Breast epithelium (tissue), 3 donors: ENCODE measurements at regions not wholly inside any gene's neighbourhood (a gene's known extent, or its start where the extent isn't known, plus 50 kb on each side); places are given as distances from the start of the nearest gene placed in this dataset.

Source experiments
- CTCF ChIP-seq, 3 donors: fragments of 450-650 bp; IDR thresholded peaks; one replicate each; pipeline ENCODE4 v1.5.1; 2016 to 2017; ENCODE audit warnings: antibody characterized with exemption in 3 of 3, mild to moderate bottlenecking in 3 of 3, moderate library complexity in 3 of 3
- POLR2A ChIP-seq: fragments of 450-650 bp; IDR thresholded peaks from one replicate; pipeline ENCODE4 v1.6.1; 2016; ENCODE audit warnings: antibody characterized with exemption, mild to moderate bottlenecking, moderate library complexity
- POLR2AphosphoS5 ChIP-seq, 3 donors: sonication (generic); formaldehyde crosslinking; IDR thresholded peaks; one replicate each; pipeline ENCODE4 v1.6.1; 2017; ENCODE audit warnings: antibody characterized with exemption in 3 of 3

GRCh38 chr12:88746386-88746785 is 166.1 kb upstream of the KITLG start:
- TF ChIP-seq CTCF (IDR thresholded peaks at IDR 0.05): no peak
- no peak for TF ChIP-seq POLR2AphosphoS5 (IDR thresholded peaks at IDR 0.05)
- no peak for TF ChIP-seq POLR2A
